HG03442 (cell line): ENCODE measurements at regions not wholly inside any gene's neighbourhood (a gene's known extent, or its start where the extent isn't known, plus 50 kb on each side); places are given as distances from the start of the nearest gene placed in this dataset.

Source experiments
- ATAC-seq: cut with Tn5 transposase; IDR thresholded peaks from one replicate; pipeline ENCODE4 v1.9.1; 2021; ENCODE audit warnings: mild to moderate bottlenecking, moderate library complexity; ENCODE audit not compliant: unreplicated experiment

DNA sequence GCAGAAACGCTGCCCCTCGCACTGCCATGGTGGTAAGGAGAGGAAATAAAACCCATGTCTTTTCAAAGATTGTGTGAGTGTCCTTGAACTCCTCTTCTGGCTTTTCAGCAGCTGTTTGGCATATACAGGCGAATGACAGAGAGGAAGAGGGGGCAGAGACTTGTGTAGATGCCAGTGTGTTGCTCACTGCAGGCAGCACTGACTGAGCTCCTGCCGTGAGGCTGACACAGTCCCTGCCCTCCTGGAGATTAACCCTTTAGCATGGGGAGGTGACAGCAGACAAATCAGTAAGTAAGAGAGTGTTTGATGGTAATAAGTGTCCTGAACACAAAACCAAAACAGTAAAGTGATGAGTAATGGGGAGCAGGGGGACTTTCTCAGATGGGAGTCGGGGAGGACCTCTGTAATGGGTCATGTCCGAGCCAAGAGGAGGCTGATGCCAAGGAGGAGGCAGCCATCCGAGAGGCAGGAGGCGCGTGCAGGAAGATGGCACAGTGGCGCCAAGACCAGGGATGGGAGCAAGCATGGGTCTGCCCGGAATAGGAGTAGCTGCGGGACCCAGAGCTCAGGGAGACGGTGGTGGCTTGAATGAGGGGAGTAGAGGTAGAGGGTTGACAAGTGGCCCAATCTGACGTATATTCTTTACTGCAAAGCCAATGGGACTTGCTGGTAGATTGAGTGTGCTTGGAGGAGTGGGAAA lies 182.2 kb downstream of the FOXO1 start:
- no peak for ATAC-seq

DNA sequence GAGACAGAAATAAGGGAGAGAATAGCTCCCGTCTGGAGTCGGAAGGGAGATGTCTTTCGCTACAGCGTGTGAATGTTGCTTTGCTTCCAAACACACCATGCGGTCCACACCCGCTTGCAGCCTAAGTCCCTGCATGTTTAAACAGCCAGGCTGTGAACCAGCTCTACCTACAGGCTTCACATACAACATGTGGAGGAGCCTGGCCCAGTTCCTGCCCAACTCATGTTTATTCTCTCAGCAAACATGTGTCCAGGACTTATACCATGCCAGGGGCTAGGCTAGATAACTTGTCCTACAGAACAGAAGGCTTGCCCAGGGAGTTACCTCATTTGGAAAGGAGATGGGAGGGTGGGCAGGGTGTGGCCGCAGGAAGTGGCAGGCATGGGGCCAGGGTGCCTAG lies 181.5 kb downstream of the FOXO1 start:
- ATAC-seq: no peak

DNA sequence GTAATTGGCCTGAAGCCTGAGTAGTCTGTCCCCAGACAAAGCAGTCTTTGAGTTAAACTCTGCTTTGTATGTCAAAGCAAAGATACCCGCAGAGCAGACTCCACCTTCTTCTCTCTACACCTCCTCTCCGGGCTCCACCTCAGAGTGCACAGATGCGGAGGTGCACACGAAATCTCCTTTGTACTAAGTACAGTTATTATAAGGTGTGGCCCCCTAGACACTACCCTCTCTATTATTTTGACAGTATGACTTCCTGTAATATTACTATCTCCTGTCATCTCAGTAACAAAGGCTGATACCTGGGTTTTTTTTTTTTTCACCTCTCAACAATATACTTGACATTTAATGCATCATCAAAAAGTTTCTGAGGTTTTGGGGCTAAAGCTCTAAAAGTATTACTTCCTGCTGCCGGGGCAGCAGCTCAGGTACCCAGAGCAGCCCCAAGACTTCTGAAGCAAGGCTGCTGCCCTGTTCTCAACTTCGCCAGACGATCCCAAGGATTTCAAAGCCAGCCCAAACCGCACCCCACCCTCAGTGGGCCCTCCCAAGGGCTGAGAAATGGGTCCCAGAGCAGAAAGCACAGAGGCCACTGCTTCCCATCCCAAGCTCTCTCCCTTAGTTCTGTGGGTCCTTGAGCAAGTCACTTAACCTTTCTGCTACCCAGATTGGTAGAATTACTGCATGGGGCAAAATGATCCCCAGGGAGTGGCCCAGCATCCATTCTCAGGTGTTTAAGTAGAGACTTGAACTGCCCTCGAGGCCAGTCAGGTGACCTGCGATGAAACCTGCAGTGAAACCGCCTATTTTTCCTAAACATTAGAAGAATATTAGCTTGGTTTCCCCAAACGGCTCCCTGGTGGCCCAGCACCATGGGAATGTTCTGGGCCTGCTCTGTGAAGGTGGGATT lies 180.6 kb downstream of the FOXO1 start:
- ATAC-seq: no peak

DNA sequence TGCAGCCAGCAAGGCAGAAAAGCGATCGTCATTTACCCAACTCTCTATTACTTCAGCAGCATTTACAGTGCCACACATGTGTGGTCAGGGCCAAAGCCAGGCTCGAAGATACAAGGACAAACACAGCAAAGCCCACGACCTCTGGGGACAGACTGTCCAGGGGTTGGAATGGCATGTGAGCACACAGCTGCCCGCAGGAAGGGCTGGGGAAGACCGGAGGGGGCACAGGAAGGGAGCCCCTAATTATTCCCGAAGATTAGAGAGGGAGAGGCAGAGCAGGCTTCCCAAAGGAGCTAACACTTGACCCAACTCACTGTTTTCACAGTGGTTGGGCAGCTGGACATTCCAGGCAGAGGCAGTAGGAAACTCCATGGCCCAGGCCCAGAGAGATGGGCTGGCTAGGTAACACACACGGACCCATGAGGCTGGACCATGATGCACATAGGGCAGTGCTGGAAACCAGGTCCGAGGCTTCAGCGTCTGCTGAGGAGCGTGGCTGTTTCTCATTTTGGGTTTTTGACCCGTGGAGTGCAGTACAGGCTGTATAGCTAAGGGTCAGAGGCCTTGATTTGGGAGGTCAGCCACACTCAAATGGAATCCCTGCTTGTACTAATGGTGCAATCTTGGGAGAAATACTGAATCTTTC lies 179.8 kb downstream of the FOXO1 start:
- ATAC-seq: no peak

DNA sequence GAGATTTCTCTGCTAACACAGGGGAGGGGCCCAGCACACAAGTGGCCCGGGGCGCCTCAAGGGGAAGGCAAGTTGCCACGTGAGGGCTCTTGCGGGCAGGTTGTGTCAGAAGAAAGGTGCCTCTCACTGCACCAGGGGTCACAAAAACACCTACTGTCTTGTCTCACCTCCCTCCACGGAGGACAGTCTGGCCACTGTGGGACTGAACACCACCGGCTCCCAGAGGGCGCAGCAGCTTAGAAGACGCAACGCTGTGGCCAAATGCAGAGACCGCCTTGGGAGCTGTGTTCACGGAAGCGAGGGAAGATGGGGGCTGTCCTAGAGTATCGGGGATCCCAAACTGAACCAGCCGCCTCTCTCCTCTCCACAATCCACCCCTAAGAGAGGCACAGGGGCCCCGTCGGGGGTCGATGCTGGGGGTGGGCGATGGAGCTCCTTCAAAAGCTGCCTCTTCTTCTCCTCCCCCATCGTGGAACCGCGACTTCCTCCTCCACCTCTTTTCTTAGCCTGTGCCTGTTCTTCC lies 177.5 kb downstream of the FOXO1 start:
- no peak for ATAC-seq

DNA sequence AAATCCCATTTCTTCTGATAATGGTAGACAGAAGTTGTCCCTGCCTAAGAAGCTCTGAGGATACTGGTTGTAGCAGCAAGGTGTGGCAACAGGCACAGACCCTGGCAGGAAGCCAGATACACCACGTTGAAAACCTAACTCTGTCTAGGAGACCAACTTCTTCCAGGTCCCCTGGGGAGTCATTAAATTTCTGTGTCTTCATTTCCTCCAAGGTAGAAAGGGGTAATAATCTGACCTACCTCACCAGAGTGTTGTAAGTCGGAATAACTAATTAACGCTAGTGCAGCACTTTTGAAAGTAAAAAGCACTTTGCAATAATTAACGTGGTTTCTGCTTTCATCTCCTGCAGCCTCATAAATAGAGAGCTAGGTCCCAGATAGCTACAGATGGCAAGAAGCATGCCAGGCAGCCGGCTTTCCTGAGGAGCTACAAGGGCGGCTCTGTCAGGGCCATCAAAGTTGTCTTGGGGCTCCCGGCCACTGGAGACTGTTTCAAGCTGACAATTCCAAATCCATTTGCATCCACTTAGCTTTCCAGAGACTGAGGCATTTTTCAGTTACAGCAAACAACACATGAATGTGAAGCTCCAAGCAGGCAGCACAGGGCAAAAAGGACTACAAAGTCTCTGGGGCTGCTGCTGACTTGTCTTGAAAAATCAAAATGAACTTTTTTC lies 176.2 kb downstream of the FOXO1 start:
- no peak for ATAC-seq

DNA sequence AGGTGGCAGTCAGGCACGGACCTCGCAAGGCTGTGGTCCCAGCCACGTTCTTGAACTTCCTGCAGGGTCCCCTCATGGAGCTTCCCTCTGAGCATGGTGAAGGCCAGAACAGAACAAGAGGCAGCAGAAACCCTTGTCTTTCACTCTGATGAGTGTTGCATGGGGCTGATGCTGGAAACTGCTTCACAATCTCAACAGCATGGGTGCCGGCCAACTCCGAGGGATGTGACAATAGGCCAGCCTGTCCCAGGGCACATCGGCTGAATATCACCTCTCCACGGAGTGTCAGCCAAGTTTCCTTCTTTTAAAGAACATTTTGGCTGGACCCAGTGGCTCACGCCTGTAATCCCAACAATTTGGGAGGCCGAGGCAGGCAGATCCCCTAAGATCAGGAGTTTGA lies 173.9 kb downstream of the FOXO1 start:
- ATAC-seq: no peak

DNA sequence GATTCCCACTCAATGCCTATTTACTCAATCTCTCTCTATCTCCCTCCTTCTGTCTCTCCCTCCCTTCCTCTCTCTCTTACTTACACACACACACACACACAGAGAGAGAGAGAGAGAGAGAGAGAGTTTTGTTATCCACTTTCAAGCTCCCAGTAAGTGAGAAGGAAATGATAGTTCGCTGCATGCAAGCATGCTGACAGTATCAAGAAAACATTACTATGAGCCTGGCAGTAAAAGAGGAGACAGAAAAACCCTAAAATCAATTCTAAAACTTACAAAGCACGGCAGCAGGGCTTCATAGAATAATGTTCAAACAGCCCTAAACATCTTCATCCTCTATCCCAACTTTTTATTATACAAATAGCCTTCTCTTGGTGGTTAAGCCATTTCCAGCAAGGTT lies 171.9 kb downstream of the FOXO1 start:
- no peak for ATAC-seq

DNA sequence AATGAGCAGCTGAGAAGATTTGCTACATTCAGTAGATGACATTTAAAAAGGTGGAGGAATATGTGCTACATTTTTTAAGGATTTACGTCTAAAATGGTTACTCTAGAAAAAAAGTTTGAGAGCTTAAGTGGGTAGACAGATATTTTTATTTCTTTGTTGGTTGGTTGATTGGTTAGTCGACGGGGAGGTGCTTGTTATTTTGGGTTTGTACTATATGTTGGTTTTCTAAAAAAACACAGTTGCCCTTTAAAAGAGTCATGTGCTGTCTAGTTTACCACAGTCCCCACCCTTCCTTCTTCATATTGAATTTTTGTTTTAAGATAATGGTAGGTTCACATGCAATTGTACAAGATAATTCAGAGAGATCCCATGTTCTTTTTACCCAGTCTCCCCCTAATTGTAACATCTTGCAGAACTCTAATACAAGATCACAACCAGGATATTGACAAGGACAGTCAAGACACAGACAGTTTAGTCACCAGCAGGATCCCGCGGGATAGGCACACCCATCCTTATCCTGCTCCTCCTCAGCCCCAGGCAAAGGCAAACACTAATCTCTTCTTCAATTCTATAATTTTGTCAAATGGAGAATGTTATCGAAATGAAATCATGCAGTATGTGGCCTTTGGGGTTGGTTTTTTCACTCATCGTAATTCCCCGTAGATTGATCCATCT lies 171.4 kb downstream of the FOXO1 start:
- ATAC-seq: no peak

DNA sequence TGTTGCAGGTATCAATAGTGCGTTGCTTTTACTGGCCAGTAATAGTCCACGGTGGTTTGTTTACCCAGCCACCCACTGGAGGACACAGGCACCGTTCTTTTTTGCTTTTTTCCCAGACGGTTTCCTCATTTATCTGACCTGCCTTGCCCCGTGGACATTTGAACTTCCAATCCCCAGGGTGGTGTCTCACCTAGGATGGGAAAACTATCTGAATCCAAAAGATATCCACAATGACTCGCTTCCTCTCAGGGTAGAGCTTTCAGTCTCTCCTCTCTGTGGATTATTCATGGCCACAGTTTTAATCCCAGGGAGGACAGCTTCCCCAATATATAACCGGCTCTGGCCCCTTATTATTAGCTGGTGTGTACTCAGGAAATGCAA lies 170.8 kb downstream of the FOXO1 start:
- ATAC-seq: no peak

DNA sequence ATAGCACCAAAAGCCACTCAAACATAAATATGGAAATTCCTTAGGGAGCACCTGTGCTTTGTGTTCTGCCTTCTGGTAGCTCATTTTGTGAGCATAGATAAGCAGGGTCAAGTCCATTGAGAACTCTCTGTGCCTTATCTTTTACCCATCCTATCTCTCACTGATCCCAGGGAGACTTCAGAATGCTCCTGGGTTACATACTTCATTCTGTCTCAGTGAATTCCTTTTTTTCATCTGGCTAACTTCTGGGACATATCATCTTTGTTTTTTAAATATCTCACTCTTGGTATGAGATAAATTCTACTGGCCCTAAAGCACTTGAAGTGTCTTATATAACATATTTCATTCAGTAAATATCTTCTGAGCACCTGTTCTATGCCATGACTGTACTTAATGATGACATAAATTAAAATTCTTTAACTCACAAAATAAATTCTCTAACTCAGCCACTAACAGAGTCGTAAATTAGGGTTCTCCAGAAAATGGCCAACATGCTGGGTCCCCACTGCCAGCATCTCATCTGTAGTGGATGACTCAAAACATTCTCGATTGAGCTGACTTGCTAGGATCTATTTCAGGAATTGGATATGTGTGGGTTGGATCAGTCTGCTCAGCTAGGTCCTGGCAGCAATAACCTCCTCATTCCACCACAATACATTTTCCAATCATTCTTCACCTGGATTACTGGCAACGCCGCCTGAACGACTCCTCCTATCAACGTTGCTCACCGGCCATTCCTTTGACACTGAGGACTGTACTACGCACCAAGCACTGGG lies 170.2 kb downstream of the FOXO1 start:
- ATAC-seq: no peak

DNA sequence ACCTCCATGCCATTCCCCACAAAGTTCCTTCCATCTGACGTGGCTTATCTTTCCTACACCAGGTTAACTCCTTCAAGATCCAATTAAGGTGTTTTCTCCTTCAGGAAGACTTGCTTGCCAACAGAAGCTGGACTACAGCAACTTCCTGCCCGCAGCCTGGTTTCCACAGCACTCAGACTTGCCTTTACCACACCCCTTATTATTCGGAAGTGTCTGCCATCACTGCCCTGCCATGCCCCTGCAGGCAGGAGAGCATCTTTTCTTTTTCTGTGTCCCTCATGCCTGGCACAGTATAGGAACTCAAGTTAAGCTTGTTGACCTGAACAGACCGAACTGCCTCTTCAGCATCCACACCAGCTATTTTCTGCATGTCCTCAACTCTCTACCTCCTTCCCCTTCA lies 168.0 kb downstream of the FOXO1 start:
- ATAC-seq: no peak

DNA sequence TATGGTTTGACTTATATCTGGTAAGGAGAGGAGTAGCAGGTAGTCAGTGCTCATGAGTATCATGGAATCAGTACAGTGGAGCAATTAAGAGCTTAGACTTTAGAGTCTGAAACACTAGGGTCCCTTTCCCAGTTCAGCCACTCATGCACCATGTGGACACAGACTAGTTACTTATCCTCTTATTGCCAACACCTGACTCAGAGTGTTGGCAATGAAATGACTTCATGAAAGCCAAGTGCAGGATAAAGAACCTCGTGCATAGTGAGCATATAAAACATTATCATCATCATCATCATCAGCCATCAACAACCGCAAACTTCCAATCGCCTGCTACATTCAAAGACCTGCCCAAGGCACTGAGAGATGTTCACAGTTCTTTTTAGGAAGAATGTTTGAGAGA lies 164.2 kb downstream of the FOXO1 start:
- ATAC-seq: no peak

DNA sequence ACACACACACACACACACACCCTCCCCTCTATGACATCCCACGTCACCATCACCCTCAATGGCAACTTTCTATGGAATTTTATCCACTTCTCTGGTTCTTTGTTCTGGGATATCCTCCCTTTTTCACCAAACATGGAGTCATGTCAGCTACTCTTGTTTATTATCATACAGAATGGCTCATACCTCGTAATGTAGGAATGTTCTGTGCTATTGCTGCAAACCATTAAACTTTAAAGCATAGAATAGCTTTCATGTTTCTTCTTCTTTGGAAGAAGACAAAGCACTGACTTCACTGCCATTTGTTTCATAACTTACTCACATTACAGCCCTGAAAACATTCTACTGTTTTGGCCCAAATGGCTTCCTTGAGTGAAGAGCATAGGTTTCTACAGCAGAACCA lies 163.4 kb downstream of the FOXO1 start:
- ATAC-seq: no peak

DNA sequence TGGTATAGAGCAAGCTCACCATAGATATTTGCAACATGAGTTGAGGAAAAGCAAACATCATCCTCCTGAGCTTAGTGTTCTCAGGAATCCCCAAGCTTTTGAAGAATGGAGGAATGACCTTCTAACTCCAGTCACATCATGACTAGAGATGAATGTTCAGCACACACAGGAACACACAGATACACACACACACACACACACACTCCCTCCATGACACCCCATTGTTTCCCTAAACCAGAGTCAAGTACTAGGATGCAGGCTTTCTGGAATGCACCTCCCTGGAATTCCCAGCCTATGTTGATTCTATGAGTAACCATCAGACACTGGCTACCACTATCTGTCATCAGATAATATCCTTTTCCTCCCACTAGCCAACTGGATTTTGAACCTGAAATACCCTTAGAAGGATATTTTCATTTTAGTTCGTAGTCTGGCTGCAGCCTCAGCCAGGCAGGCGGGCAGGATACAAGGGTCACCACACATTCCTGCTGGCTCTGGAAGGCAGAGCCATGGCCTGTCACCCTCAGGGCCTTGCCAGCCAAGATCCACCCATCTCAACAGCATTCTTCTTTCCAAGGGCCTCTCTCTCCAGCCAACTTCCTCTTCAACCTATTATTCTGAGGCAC lies 162.4 kb downstream of the FOXO1 start:
- no peak for ATAC-seq

DNA sequence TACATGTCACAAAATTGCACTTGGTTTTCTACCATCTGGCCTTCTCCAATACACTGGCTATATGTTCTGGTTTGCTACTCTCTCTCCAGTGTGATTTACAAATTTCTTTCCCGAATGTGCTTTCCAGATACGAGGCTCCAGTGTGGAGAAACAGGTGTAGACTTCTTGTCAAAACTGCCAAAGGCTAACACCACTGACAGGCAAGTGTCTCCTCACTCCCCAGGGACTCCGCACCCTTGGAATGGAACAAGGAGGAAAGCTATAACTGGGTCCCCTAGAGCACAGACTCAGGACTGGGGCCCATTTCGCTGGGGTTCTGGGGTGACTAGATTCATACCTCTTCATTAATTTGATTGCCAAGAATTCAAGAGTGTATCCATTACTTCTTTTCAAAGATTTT lies 161.8 kb downstream of the FOXO1 start:
- ATAC-seq: no peak

DNA sequence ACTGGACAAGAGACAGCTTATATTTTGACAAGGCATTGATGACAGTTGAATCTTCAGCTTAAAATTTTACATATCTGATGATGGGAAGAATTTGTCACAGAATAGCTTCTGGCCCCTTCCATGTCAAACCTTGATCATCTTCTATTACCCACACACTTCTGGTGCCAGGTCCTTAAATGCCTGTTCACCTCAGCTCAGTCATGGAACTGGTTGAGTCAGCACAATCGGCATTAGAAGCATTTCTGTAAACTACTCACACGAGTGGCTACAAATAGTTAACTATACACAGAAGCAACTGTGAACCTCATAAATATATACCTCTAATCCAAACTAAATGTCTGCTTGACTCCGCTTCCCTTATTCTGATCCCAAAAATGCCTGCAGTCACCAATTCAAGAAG lies 161.2 kb downstream of the FOXO1 start:
- ATAC-seq: no peak
